WTC11 (cell line): ENCODE measurements at regions not wholly inside any gene's neighbourhood (a gene's known extent, or its start where the extent isn't known, plus 50 kb on each side); places are given as distances from the start of the nearest gene placed in this dataset.

Experiments used
- ATAC-seq: fragments of 200-7000 bp; cut with Tn5 transposase; 2 replicates; pipeline ENCODE4 v1.10.0; 2021; ENCODE audit warnings: mild to moderate bottlenecking, moderate library complexity
- CTCF ChIA-PET: fragments of 300-600 bp; sonication (Branson Sonifier 250); formaldehyde crosslinking; loops from one replicate; lab custom pipeline; 2021; ENCODE audit warnings: antibody characterized with exemption; lab: Charles Lee
- POLR2A ChIA-PET: fragments of 350-600 bp; sonication (Branson Sonifier 250); formaldehyde crosslinking; loops from one replicate; lab custom pipeline; 2021; ENCODE audit warnings: antibody characterized with exemption; lab: Charles Lee
- DNase-seq: peaks from one replicate; pipeline ENCODE4 v3.0.0; 2021; ENCODE audit warnings: low spot score
- H3K27ac Mint-ChIP-seq: 2 replicates; pipeline ENCODE4 v1.8.0; 2021; ENCODE audit warnings: mixed read lengths
- H3K27me3 Mint-ChIP-seq: 2 replicates; pipeline ENCODE4 v1.8.0; 2021; ENCODE audit warnings: low read depth, mild to moderate bottlenecking, moderate library complexity, mixed read lengths
- H3K36me3 Mint-ChIP-seq: 2 replicates; pipeline ENCODE4 v1.8.0; 2021; ENCODE audit warnings: mixed read lengths
- H3K4me1 Mint-ChIP-seq: 2 replicates; pipeline ENCODE4 v1.8.0; 2022; ENCODE audit warnings: mixed read lengths
- H3K4me3 Mint-ChIP-seq: 2 replicates; pipeline ENCODE4 v1.8.0; 2021; ENCODE audit warnings: mild to moderate bottlenecking, moderate library complexity, mixed read lengths
- H3K9me3 Mint-ChIP-seq: 2 replicates; pipeline ENCODE4 v1.8.0; 2021; ENCODE audit warnings: mixed read lengths
- CREB1 ChIP-seq: sonication (generic); formaldehyde crosslinking; IDR thresholded peaks from 2 replicates; pipeline ENCODE4 v1.8.0; 2023; ENCODE audit warnings: mild to moderate bottlenecking, missing genetic modification reagents
- EMX1 ChIP-seq: fragments of 250-450 bp; sonication (Bioruptor Pico); IDR thresholded peaks from 2 replicates; pipeline ENCODE4 v1.8.0; 2021; ENCODE audit warnings: mild to moderate bottlenecking
- GRHL2 ChIP-seq: fragments of 250-450 bp; sonication (Bioruptor Pico); IDR thresholded peaks from 2 replicates; pipeline ENCODE4 v1.8.0; 2022; ENCODE audit warnings: mild to moderate bottlenecking, moderate library complexity; ENCODE audit not compliant: insufficient replicate concordance, severe bottlenecking
- HMGA2 ChIP-seq: fragments of 250-450 bp; sonication (Bioruptor Pico); IDR thresholded peaks from 2 replicates; pipeline ENCODE4 v1.4.0; 2021; ENCODE audit warnings: mild to moderate bottlenecking, moderate library complexity
- PRRX2 ChIP-seq: fragments of 250-450 bp; sonication (Bioruptor Pico); IDR thresholded peaks from 2 replicates; pipeline ENCODE4 v1.8.0; 2021; ENCODE audit warnings: mild to moderate bottlenecking
- SOX15 ChIP-seq: fragments of 250-450 bp; sonication (Bioruptor Pico); IDR thresholded peaks from 2 replicates; pipeline ENCODE4 v1.9.0; 2021; ENCODE audit warnings: mild to moderate bottlenecking
- TP53 ChIP-seq: sonication (generic); formaldehyde crosslinking; IDR thresholded peaks from 2 replicates; pipeline ENCODE4 v1.8.1; 2023; ENCODE audit warnings: mild to moderate bottlenecking, missing genetic modification reagents
- ZBTB21 ChIP-seq: sonication (generic); formaldehyde crosslinking; IDR thresholded peaks from 2 replicates; pipeline ENCODE4 v1.8.1; 2023; ENCODE audit warnings: mild to moderate bottlenecking, missing genetic modification reagents, borderline replicate concordance
- ZNF121 ChIP-seq: sonication (generic); formaldehyde crosslinking; IDR thresholded peaks from 2 replicates; pipeline ENCODE4 v1.8.0; 2023; ENCODE audit warnings: missing genetic modification reagents
- ZNF317 ChIP-seq: sonication (generic); formaldehyde crosslinking; IDR thresholded peaks from 2 replicates; pipeline ENCODE4 v1.8.1; 2023; ENCODE audit warnings: low read depth, mild to moderate bottlenecking, moderate library complexity, missing genetic modification reagents, borderline replicate concordance
- ZNF396 ChIP-seq: fragments of 250-450 bp; sonication (Bioruptor Pico); IDR thresholded peaks from 2 replicates; pipeline ENCODE4 v1.8.0; 2021; ENCODE audit warnings: mild to moderate bottlenecking, moderate library complexity, borderline replicate concordance
- TF ChIP-seq, protein P1 (sequence below): sonication (generic); formaldehyde crosslinking; conservative IDR thresholded peaks from 2 replicates; pipeline ENCODE4 v1.8.1; 2023; ENCODE audit warnings: mild to moderate bottlenecking, low read depth, missing genetic modification reagents, moderate library complexity
- TF ChIP-seq, protein P2 (sequence below): fragments of 250-450 bp; sonication (Bioruptor Pico); IDR thresholded peaks from 2 replicates; pipeline ENCODE4 v2.1.2; 2022; ENCODE audit warnings: mild to moderate bottlenecking, moderate library complexity
- TF ChIP-seq, protein P3 (sequence below): sonication (generic); formaldehyde crosslinking; IDR thresholded peaks from 2 replicates; pipeline ENCODE4 v1.8.0; 2023; ENCODE audit warnings: missing genetic modification reagents, mild to moderate bottlenecking, borderline replicate concordance
- TF ChIP-seq, protein P4 (sequence below): sonication (generic); formaldehyde crosslinking; IDR thresholded peaks from 2 replicates; pipeline ENCODE4 v1.8.1; 2023; ENCODE audit warnings: mild to moderate bottlenecking, missing genetic modification reagents
- TF ChIP-seq, protein P5 (sequence below): sonication (generic); formaldehyde crosslinking; IDR thresholded peaks from 2 replicates; pipeline ENCODE4 v1.8.1; 2023; ENCODE audit warnings: mild to moderate bottlenecking, missing genetic modification reagents
- TF ChIP-seq, protein P6 (sequence below): sonication (generic); formaldehyde crosslinking; IDR thresholded peaks from 2 replicates; pipeline ENCODE4 v1.8.1; 2022; ENCODE audit warnings: mild to moderate bottlenecking, moderate library complexity, missing genetic modification reagents
- TF ChIP-seq, protein P7 (sequence below): sonication (generic); formaldehyde crosslinking; IDR thresholded peaks from 2 replicates; pipeline ENCODE4 v1.8.0; 2023; ENCODE audit warnings: mild to moderate bottlenecking, missing genetic modification reagents

DNA sequence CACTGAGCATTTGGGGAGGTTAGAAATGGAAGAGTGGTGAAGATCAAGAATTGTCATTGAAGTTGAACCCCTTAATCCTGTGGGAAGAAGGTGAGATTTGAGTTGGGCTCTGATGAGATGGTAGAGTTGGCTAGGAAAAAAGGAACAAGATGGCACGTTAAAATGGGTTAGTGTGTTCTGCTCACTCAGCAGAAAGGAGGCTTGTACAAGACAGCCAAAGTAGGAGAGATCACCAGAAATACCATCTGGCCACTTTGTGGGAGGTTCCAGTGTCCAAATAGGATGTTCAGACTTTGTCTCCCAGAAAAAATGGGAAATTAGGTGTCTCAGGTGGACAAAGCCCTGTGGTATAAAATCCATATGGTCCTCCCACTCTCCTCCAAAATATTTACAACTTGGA lies 56.0 kb upstream of the SLC14A2 start (continued):
- TF ChIP-seq, protein P1, sequence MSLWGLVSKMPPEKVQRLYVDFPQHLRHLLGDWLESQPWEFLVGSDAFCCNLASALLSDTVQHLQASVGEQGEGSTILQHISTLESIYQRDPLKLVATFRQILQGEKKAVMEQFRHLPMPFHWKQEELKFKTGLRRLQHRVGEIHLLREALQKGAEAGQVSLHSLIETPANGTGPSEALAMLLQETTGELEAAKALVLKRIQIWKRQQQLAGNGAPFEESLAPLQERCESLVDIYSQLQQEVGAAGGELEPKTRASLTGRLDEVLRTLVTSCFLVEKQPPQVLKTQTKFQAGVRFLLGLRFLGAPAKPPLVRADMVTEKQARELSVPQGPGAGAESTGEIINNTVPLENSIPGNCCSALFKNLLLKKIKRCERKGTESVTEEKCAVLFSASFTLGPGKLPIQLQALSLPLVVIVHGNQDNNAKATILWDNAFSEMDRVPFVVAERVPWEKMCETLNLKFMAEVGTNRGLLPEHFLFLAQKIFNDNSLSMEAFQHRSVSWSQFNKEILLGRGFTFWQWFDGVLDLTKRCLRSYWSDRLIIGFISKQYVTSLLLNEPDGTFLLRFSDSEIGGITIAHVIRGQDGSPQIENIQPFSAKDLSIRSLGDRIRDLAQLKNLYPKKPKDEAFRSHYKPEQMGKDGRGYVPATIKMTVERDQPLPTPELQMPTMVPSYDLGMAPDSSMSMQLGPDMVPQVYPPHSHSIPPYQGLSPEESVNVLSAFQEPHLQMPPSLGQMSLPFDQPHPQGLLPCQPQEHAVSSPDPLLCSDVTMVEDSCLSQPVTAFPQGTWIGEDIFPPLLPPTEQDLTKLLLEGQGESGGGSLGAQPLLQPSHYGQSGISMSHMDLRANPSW = no peak
- no peak for TF ChIP-seq SOX15 (CRISPR knock-in tag)
- TF ChIP-seq ZNF121 (CRISPR knock-in tag) = no peak
- no peak for TF ChIP-seq ZNF317 (CRISPR knock-in tag)
- no peak for TF ChIP-seq CREB1 (CRISPR knock-in tag)
- TF ChIP-seq, protein P2, sequence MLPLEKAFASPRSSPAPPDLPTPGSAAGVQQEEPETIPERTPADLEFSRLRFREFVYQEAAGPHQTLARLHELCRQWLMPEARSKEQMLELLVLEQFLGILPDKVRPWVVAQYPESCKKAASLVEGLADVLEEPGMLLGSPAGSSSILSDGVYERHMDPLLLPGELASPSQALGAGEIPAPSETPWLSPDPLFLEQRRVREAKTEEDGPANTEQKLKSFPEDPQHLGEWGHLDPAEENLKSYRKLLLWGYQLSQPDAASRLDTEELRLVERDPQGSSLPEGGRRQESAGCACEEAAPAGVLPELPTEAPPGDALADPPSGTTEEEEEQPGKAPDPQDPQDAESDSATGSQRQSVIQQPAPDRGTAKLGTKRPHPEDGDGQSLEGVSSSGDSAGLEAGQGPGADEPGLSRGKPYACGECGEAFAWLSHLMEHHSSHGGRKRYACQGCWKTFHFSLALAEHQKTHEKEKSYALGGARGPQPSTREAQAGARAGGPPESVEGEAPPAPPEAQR (CRISPR knock-in tag) = no peak
- TF ChIP-seq, all 79 proteins: peak for 0

DNA sequence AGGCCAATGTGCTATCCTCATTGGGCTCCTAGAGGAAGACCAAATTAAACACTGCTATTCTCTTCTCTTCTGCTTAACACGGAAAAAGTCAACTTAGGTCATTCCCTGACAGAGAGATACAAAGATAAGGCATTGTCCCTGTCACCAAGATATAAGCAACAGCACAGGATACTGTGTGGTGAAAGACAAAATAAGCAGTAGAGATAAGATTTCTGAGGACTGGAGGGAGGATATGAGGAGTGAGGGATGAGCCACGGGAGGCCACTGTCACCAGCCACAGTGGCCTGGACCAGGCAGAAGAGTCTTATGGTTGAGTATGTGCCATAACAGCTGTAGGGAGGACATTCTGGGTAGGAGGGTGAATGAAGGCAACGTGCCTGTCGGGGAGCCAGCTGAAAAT lies 54.4 kb upstream of the SLC14A2 start:
- ATAC-seq (no peak), DNase-seq (no peak)
- Mint-ChIP-seq H3K9me3 (0 out of 2 replicates have a peak, but pooled peaks cover 4% of the 10 kb centered on the region), H3K36me3 (no peaks in the 10 kb centered on the region), H3K27me3 (peaks cover 2% of the 10 kb centered on the region; the same call in 1 of the 2 replicates), H3K4me3 (no peak overlapping the region), H3K27ac (no peak overlapping the region), H3K4me1 (no peaks in the 10 kb centered on the region)
- no peak for TF ChIP-seq ZBTB21 (CRISPR knock-in tag)
- TF ChIP-seq, protein P3, sequence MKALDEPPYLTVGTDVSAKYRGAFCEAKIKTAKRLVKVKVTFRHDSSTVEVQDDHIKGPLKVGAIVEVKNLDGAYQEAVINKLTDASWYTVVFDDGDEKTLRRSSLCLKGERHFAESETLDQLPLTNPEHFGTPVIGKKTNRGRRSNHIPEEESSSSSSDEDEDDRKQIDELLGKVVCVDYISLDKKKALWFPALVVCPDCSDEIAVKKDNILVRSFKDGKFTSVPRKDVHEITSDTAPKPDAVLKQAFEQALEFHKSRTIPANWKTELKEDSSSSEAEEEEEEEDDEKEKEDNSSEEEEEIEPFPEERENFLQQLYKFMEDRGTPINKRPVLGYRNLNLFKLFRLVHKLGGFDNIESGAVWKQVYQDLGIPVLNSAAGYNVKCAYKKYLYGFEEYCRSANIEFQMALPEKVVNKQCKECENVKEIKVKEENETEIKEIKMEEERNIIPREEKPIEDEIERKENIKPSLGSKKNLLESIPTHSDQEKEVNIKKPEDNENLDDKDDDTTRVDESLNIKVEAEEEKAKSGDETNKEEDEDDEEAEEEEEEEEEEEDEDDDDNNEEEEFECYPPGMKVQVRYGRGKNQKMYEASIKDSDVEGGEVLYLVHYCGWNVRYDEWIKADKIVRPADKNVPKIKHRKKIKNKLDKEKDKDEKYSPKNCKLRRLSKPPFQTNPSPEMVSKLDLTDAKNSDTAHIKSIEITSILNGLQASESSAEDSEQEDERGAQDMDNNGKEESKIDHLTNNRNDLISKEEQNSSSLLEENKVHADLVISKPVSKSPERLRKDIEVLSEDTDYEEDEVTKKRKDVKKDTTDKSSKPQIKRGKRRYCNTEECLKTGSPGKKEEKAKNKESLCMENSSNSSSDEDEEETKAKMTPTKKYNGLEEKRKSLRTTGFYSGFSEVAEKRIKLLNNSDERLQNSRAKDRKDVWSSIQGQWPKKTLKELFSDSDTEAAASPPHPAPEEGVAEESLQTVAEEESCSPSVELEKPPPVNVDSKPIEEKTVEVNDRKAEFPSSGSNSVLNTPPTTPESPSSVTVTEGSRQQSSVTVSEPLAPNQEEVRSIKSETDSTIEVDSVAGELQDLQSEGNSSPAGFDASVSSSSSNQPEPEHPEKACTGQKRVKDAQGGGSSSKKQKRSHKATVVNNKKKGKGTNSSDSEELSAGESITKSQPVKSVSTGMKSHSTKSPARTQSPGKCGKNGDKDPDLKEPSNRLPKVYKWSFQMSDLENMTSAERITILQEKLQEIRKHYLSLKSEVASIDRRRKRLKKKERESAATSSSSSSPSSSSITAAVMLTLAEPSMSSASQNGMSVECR (CRISPR knock-in tag) = no peak
- TF ChIP-seq EMX1 (CRISPR knock-in tag) = no peak
- TF ChIP-seq, protein P4, sequence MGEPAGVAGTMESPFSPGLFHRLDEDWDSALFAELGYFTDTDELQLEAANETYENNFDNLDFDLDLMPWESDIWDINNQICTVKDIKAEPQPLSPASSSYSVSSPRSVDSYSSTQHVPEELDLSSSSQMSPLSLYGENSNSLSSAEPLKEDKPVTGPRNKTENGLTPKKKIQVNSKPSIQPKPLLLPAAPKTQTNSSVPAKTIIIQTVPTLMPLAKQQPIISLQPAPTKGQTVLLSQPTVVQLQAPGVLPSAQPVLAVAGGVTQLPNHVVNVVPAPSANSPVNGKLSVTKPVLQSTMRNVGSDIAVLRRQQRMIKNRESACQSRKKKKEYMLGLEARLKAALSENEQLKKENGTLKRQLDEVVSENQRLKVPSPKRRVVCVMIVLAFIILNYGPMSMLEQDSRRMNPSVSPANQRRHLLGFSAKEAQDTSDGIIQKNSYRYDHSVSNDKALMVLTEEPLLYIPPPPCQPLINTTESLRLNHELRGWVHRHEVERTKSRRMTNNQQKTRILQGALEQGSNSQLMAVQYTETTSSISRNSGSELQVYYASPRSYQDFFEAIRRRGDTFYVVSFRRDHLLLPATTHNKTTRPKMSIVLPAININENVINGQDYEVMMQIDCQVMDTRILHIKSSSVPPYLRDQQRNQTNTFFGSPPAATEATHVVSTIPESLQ (CRISPR knock-in tag) = no peak
- TF ChIP-seq, protein P5, sequence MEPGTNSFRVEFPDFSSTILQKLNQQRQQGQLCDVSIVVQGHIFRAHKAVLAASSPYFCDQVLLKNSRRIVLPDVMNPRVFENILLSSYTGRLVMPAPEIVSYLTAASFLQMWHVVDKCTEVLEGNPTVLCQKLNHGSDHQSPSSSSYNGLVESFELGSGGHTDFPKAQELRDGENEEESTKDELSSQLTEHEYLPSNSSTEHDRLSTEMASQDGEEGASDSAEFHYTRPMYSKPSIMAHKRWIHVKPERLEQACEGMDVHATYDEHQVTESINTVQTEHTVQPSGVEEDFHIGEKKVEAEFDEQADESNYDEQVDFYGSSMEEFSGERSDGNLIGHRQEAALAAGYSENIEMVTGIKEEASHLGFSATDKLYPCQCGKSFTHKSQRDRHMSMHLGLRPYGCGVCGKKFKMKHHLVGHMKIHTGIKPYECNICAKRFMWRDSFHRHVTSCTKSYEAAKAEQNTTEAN (CRISPR knock-in tag) = no peak
- TF ChIP-seq TP53 (CRISPR knock-in tag) = no peak
- no peak for TF ChIP-seq GRHL2 (CRISPR knock-in tag)
- no peak for TF ChIP-seq ZNF396
- TF ChIP-seq, protein P6, sequence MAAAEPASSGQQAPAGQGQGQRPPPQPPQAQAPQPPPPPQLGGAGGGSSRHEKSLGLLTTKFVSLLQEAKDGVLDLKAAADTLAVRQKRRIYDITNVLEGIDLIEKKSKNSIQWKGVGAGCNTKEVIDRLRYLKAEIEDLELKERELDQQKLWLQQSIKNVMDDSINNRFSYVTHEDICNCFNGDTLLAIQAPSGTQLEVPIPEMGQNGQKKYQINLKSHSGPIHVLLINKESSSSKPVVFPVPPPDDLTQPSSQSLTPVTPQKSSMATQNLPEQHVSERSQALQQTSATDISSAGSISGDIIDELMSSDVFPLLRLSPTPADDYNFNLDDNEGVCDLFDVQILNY (CRISPR knock-in tag) = no peak
- TF ChIP-seq PRRX2 (CRISPR knock-in tag) = no peak
- TF ChIP-seq, protein P7, sequence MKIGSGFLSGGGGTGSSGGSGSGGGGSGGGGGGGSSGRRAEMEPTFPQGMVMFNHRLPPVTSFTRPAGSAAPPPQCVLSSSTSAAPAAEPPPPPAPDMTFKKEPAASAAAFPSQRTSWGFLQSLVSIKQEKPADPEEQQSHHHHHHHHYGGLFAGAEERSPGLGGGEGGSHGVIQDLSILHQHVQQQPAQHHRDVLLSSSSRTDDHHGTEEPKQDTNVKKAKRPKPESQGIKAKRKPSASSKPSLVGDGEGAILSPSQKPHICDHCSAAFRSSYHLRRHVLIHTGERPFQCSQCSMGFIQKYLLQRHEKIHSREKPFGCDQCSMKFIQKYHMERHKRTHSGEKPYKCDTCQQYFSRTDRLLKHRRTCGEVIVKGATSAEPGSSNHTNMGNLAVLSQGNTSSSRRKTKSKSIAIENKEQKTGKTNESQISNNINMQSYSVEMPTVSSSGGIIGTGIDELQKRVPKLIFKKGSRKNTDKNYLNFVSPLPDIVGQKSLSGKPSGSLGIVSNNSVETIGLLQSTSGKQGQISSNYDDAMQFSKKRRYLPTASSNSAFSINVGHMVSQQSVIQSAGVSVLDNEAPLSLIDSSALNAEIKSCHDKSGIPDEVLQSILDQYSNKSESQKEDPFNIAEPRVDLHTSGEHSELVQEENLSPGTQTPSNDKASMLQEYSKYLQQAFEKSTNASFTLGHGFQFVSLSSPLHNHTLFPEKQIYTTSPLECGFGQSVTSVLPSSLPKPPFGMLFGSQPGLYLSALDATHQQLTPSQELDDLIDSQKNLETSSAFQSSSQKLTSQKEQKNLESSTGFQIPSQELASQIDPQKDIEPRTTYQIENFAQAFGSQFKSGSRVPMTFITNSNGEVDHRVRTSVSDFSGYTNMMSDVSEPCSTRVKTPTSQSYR (CRISPR knock-in tag) = no peak
- no peak for TF ChIP-seq HMGA2 (CRISPR knock-in tag)
- CTCF ChIA-PET = no interaction called here
- POLR2A ChIA-PET = no interaction called here
